Karpas-422 (cell line): ENCODE measurements at regions not wholly inside any gene's neighbourhood (a gene's known extent, or its start where the extent isn't known, plus 50 kb on each side); places are given as distances from the start of the nearest gene placed in this dataset.
A peak's percentile ranks its signal among the peaks of the same experiment; 100 is the strongest.

Source experiments
- DNase-seq: peaks from one replicate; pipeline ENCODE4 v3.0.0-alpha.2; 2015
- H2AFZ ChIP-seq: fragments of 200-600 bp; sonication (generic); 2 replicates; pipeline ENCODE4 v1.6.1; 2014; ENCODE audit warnings: antibody characterized with exemption, low read length, mixed read lengths
- H3K27ac ChIP-seq: fragments of 200-600 bp; sonication (generic); 2 replicates; pipeline ENCODE4 v1.5.1; 2014; ENCODE audit warnings: mild to moderate bottlenecking, low read length, moderate library complexity
- H3K27me3 ChIP-seq: fragments of 200-600 bp; sonication (generic); 2 replicates; pipeline ENCODE4 v1.6.1; 2014; ENCODE audit warnings: low read length, mixed read lengths
- H3K36me3 ChIP-seq: fragments of 200-600 bp; sonication (generic); 2 replicates; pipeline ENCODE4 v1.6.1; 2014; ENCODE audit warnings: low read length, mixed read lengths; ENCODE audit not compliant: insufficient read depth
- H3K4me1 ChIP-seq: fragments of 200-600 bp; sonication (generic); 2 replicates; pipeline ENCODE4 v1.6.1; 2014; ENCODE audit warnings: mild to moderate bottlenecking, low read length, mixed read lengths
- H3K4me2 ChIP-seq: fragments of 200-600 bp; sonication (generic); 2 replicates; pipeline ENCODE4 v1.6.1; 2014; ENCODE audit warnings: low read length, low read depth, mild to moderate bottlenecking; ENCODE audit not compliant: poor library complexity, severe bottlenecking
- H3K4me3 ChIP-seq: fragments of 200-600 bp; sonication (generic); 2 replicates; pipeline ENCODE4 v1.5.1; 2014; ENCODE audit warnings: mild to moderate bottlenecking, antibody characterized with exemption, low read length, mixed read lengths
- H3K79me2 ChIP-seq: fragments of 200-600 bp; sonication (generic); 2 replicates; pipeline ENCODE4 v1.6.1; 2014; ENCODE audit warnings: mild to moderate bottlenecking, low read length, mixed read lengths
- H3K9ac ChIP-seq: fragments of 200-600 bp; sonication (generic); 2 replicates; pipeline ENCODE4 v1.6.0; 2014; ENCODE audit warnings: low read length
- H3K9me2 ChIP-seq: fragments of 200-600 bp; sonication (generic), shearing (Covaris generic); replicated peaks from 2 replicates; pipeline ENCODE4 v1.6.0; 2014; ENCODE audit warnings: mild to moderate bottlenecking, low read length, moderate library complexity; ENCODE audit not compliant: insufficient read depth
- H3K9me3 ChIP-seq: fragments of 300-700, 200-600 bp; sonication (generic); 2 replicates; pipeline ENCODE4 v1.6.1; 2014; ENCODE audit warnings: low read length, mixed read lengths
- H4K20me1 ChIP-seq: fragments of 200-600 bp; sonication (generic); 2 replicates; pipeline ENCODE4 v1.6.1; 2014; ENCODE audit warnings: mild to moderate bottlenecking, antibody characterized with exemption, low read length, low read depth; ENCODE audit not compliant: insufficient read depth

DNA sequence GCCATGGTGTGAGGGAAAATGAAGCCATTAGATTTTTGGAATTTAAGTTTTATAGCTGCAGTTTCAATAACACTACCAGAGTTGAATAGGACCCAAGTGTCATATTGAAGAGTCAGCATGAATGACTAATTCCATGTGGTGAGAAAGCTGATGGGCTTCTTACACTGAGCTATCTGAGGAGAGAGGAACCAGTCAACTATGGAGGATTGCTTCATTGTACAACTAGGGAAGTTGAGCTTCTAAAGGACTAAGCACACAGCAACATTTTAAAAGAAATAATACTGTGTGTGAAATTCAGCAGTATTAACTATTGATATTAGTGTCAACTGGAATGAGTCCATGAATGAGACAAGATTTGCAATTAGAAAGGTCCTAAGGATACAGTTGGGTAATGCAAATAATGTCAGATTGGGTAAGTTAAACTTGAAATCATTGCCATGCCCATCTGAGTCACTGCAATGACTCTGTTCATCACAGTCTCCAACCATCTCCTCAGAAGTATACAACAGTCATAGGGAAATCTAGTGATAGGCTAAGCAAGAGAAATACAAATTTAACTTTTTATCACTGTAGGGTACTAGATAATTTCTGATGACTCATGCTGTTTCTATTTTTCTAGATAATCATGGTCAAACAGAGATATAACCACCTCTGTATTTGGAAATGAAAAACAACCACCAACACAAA is 394.2 kb downstream of the FSCB start:
- Histone ChIP-seq H2AFZ (peak overlapping the region; percentile 71), H3K9me3 (peaks cover 13% of the 10 kb centered on the region; the same call in 1 of the 2 replicates), H3K9ac (peak overlapping the region; percentile 65), H3K9me2 (no peaks in the 10 kb centered on the region), H3K27ac (peak overlapping the region; percentile 98), H3K4me2 (peak overlapping the region; percentile 74), H3K27me3 (no peaks in the 10 kb centered on the region), H3K79me2 (no peaks in the 10 kb centered on the region), H4K20me1 (no peaks in the 10 kb centered on the region), H3K4me3 (peak overlapping the region; percentile 39), H3K36me3 (peaks cover 5% of the 10 kb centered on the region; the same call in 1 of the 2 replicates), H3K4me1 (peaks cover 34% of the 10 kb centered on the region)
- DNase-seq: peak; percentile 80

DNA sequence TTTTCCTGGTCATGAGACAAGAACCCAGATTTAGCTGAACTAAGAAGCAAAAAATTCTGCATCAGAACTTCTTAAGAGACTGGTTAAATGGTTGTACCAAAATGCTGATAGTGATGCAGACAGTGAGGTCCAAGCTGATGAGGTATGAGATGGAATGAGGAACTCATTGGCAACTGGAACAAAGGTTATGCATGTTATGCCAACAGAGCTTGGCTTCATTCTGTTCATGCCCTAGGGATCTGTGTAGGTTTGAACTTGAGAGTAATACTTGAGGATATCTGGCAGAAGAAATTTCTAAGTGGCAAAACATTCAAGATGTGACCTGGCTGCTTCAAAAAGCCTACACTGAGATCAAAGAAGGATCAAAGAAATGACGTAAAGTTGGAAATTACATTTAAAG is 398.0 kb downstream of the FSCB start:
- Histone ChIP-seq H3K27ac (no peak overlapping the region), H3K4me3 (no peak overlapping the region), H3K9me3 (peaks cover 3% of the 10 kb centered on the region; the same call in 1 of the 2 replicates), H3K9ac (no peak overlapping the region), H3K9me2 (no peaks in the 10 kb centered on the region), H3K27me3 (no peaks in the 10 kb centered on the region), H3K36me3 (no peaks in the 10 kb centered on the region), H2AFZ (peak overlapping the region; percentile 8; the same call in 1 of the 2 replicates), H3K4me2 (no peak overlapping the region), H3K79me2 (no peaks in the 10 kb centered on the region), H4K20me1 (no peaks in the 10 kb centered on the region), H3K4me1 (peaks cover 21% of the 10 kb centered on the region)
- no peak for DNase-seq

DNA sequence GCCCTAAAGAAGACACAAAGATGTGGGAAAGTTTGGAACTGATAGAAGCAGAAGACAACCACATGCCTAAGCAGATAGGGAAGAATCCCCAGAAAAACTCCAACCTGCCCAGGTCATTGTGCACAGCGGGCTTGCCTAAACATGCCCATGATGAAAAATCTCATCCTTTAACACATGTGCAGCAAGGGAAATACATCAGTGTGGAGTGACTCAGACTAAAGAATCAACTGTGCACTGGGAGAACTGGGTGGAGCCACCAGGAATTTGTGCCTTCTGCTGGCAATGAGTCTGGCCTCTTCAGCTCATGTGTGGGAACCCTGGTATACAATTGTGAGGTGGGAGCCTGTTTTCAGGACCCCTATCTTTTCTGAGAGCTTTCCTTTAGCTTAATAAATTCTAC is 398.5 kb downstream of the FSCB start:
- H3K9me3 ChIP-seq: peaks cover 3% of the 10 kb centered on the region; the same call in 1 of the 2 replicates
- no peak overlapping the region for H3K9ac ChIP-seq
- no peaks in the 10 kb centered on the region for H3K36me3 ChIP-seq
- H2AFZ ChIP-seq: peak overlapping the region; percentile 8; the same call in 1 of the 2 replicates
- H3K27ac ChIP-seq: no peak overlapping the region
- H3K27me3 ChIP-seq: no peaks in the 10 kb centered on the region
- no peak overlapping the region for H3K4me3 ChIP-seq
- no peaks in the 10 kb centered on the region for H4K20me1 ChIP-seq
- H3K79me2 ChIP-seq: no peaks in the 10 kb centered on the region
- no peaks in the 10 kb centered on the region for H3K9me2 ChIP-seq
- H3K4me2 ChIP-seq: no peak overlapping the region
- peaks cover 16% of the 10 kb centered on the region for H3K4me1 ChIP-seq
- DNase-seq: no peak

DNA sequence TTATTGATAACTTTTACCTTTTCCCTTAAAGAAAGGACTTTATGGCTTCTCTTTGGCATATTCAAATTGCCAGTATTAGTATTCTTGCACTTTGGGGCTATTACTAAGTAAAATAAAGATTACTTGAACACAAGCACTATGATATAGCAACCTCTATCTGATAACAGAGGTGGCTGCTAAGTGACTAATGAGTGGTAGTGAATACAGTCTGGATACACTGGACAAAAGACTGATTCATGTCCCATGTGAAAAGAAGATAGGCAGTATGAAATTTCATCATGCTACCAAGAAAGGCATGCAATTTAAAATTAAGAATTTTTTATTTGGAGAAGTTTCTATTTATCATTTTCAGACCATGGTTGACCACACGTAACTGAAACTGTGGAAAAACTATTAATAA is 399.9 kb downstream of the FSCB start:
- H2AFZ ChIP-seq: no peak overlapping the region
- H3K4me1 ChIP-seq: peaks cover 2% of the 10 kb centered on the region
- no peaks in the 10 kb centered on the region for H3K27me3 ChIP-seq
- H3K9ac ChIP-seq: no peak overlapping the region
- H3K79me2 ChIP-seq: no peaks in the 10 kb centered on the region
- H3K4me3 ChIP-seq: no peak overlapping the region
- no peak overlapping the region for H3K27ac ChIP-seq
- H4K20me1 ChIP-seq: no peaks in the 10 kb centered on the region
- no peak for DNase-seq
- no peaks in the 10 kb centered on the region for H3K9me2 ChIP-seq
- no peak overlapping the region for H3K4me2 ChIP-seq
- no peaks in the 10 kb centered on the region for H3K36me3 ChIP-seq
- peaks cover 3% of the 10 kb centered on the region; the same call in 1 of the 2 replicates for H3K9me3 ChIP-seq

DNA sequence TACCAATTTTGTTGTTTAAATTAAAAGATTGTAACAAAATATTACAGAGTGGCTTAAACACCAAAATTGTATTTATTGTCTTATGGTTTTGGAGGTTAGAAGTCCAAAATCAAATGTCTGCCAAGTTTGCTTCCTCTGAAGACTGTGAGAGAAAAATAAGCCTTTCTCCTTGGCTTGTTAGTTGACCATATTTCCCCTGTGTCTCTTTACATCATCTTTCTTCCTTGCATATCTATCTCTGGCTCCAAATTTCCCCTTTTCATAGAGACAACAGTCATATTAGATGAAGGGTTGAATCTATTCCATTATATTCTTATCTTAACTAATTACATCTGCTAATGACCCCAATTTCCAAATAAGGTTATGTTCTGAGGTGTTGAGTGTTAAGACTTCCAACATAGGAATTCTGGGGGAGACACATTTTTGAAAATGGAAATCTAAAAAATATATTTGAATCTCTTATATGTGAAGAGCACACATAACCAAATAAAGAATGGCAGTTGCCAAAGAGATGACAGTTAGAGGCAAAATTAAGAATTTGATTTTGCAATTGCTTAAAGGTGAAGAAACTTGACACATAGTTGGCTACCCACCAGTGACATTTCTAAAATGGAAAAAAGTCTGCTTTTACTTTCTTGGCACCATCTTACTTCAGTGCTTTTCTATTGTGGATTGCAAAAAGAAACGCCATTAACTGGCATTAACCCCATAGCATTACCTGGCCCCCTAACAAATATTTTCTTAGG is 407.2 kb downstream of the FSCB start:
- Histone ChIP-seq H3K4me3 (no peak overlapping the region), H3K4me1 (no peaks in the 10 kb centered on the region), H3K4me2 (no peak overlapping the region), H3K9me2 (no peaks in the 10 kb centered on the region), H3K36me3 (no peaks in the 10 kb centered on the region), H3K27me3 (no peaks in the 10 kb centered on the region), H4K20me1 (no peaks in the 10 kb centered on the region), H3K79me2 (no peaks in the 10 kb centered on the region), H2AFZ (peak overlapping the region; percentile 34), H3K27ac (no peak overlapping the region), H3K9ac (no peak overlapping the region), H3K9me3 (peaks cover 7% of the 10 kb centered on the region; the same call in 1 of the 2 replicates)
- no peak for DNase-seq

DNA sequence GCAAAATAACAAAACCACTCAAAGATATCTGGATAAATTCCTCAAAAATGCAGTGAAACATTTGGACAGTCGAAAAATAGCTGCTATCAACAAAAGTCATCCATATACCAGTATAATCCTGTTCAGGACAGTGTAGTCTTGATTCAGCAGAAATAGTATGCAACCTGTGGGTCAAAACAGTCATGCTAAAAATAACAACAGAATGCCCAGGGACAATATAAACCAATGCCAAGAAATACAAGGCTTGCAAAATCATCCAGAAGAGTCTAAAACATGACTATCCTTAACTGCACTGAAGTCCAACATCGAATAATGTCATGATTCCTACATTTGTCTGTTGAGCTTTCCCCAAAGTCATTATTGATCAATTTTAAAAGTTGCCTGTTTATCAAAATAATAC is 425.9 kb downstream of the FSCB start:
- no peaks in the 10 kb centered on the region; the same call in 1 of the 2 replicates for H3K9me3 ChIP-seq
- no peaks in the 10 kb centered on the region for H3K79me2 ChIP-seq
- DNase-seq: no peak
- no peak overlapping the region for H3K4me3 ChIP-seq
- no peaks in the 10 kb centered on the region; the same call in 1 of the 2 replicates for H3K4me1 ChIP-seq
- H3K9me2 ChIP-seq: no peaks in the 10 kb centered on the region
- H3K27me3 ChIP-seq: no peaks in the 10 kb centered on the region
- no peak overlapping the region for H3K27ac ChIP-seq
- H2AFZ ChIP-seq: peak overlapping the region; percentile 13; the same call in 1 of the 2 replicates
- no peaks in the 10 kb centered on the region for H3K36me3 ChIP-seq
- no peak overlapping the region for H3K4me2 ChIP-seq
- no peaks in the 10 kb centered on the region for H4K20me1 ChIP-seq
- H3K9ac ChIP-seq: no peak overlapping the region

DNA sequence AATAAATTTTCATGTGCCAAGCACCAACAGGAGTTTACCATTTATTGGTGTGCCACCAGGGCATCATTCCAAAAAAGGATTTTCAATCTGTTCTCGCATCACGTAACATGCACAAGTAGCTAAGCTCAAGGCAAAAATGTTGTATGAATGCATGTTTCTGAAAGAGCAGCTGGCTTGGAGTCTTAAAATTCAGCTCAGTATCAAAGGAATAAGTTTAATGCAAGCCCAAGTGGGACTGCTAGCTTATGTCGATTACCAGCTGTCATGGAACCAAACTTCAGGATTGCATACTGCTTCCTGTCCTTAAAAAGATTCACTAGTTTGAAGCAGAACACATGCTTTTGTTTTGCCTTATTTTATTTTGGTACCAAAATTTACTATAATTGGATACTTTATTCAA is 437.0 kb downstream of the FSCB start:
- no peak for DNase-seq
- Histone ChIP-seq H3K9me3 (peaks cover 7% of the 10 kb centered on the region), H3K4me1 (no peaks in the 10 kb centered on the region), H3K9me2 (no peaks in the 10 kb centered on the region), H3K4me3 (no peak overlapping the region), H3K36me3 (no peaks in the 10 kb centered on the region), H2AFZ (peak overlapping the region; percentile 83), H3K4me2 (no peak overlapping the region), H3K79me2 (no peaks in the 10 kb centered on the region), H3K27me3 (no peaks in the 10 kb centered on the region), H3K9ac (no peak overlapping the region), H4K20me1 (no peaks in the 10 kb centered on the region), H3K27ac (no peak overlapping the region)

DNA sequence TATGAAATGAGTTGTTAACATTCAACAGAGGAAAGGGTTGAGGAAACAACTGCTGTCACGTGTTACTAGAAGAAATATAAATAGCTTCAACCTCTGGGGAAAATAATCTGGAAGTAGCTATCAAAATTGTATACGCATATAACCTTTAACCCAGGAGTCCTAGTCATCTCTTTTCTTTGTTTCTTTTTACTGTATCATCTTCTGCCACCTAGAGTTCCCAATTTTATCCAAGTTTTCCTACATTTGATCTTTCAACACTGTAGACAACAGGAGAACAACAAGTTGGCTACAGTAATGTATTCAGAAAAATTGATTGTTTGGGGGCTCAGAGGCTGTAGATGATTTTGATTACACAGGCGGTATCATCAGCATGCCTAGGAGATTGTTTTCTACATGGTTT is 453.7 kb downstream of the FSCB start:
- Histone ChIP-seq H4K20me1 (no peaks in the 10 kb centered on the region), H3K27ac (no peak overlapping the region), H3K4me1 (no peaks in the 10 kb centered on the region), H3K9me3 (0 out of 2 replicates have a peak, but pooled peaks cover 2% of the 10 kb centered on the region), H3K9ac (no peak overlapping the region), H2AFZ (peak overlapping the region; percentile 1; the same call in 1 of the 2 replicates), H3K27me3 (no peaks in the 10 kb centered on the region), H3K36me3 (no peaks in the 10 kb centered on the region), H3K4me2 (no peak overlapping the region), H3K79me2 (no peaks in the 10 kb centered on the region), H3K4me3 (no peak overlapping the region), H3K9me2 (no peaks in the 10 kb centered on the region)
- no peak for DNase-seq
